ENCODE measurements at regions not wholly inside any gene's neighbourhood (a gene's known extent, or its start where the extent isn't known, plus 50 kb on each side); places are given as distances from the start of the nearest gene placed in this dataset.

- DNase-seq = no peak
- no peaks in the 10 kb centered on the region for H3K36me3 ChIP-seq (ENCODE audit: control insufficient read depth in 4 of 4, insufficient read depth in 4 of 4, low read length in 3 of 4)
- ChIA-PET POLR2A (interaction anchor here (0.7 kb wide), 1 partner anchor 14 kb away, joined by 4 read pairs; no protein-coding TSS in a partner anchor), CTCF (no interaction called here)
- H3K27me3 ChIP-seq (replicated peaks in 2 of 5; ENCODE audit: control insufficient read depth in 4 of 5, insufficient read depth in 5 of 5, low read length in 4 of 5) = no peaks in the 10 kb centered on the region
- no peaks in the 10 kb centered on the region for H3K9me3 ChIP-seq (ENCODE audit: control extremely low read depth in 1 of 5, control insufficient read depth in 4 of 5, insufficient read depth in 2 of 5, low read depth in 1 of 5, low read length in 4 of 5)
- no peak overlapping the region for H3K27ac ChIP-seq (ENCODE audit: insufficient read depth in 1 of 2, low read depth in 1 of 2, low read length in 2 of 2, poor library complexity in 1 of 2, severe bottlenecking in 2 of 2)
- H3K4me1 ChIP-seq (ENCODE audit: control extremely low read depth in 1 of 4, control insufficient read depth in 4 of 4, insufficient read depth in 4 of 4, low read length in 3 of 4) = no peaks in the 10 kb centered on the region
- WGBS (ENCODE audit: insufficient coverage) = 53% methylated on average over 2 of the region's 2 CpGs
- H3K4me3 ChIP-seq (ENCODE audit: control insufficient read depth in 1 of 7, extremely low read depth in 1 of 7, insufficient read depth in 4 of 7, low read depth in 2 of 7, low read length in 6 of 7) = no peak overlapping the region
Observed at GRCh38 chr2:116879650-116880160, 934.8 kb upstream of the DDX18 start.

DNA sequence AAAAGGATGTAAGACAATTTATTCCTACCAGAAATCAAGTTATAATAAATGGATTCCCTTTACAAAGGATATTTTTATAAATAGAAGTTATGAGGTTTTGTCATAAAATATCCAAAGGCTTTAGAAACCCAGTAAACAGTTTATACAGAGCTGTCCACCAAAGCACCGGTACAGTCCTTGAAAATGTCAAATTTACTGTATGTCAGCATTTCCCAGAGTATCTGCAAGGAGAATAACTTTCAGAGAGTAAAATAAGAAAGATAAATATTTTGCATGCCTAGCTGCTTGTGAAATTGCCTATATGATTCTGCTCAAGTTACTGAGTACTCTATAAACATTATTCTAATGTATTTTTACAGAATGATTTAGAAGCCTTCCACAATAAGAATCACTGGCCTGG, 923.3 kb upstream of the DDX18 start:
- no peaks in the 10 kb centered on the region for H3K36me3 ChIP-seq (ENCODE audit: control insufficient read depth in 4 of 4, insufficient read depth in 4 of 4, low read length in 3 of 4)
- no peaks in the 10 kb centered on the region for H3K27me3 ChIP-seq (replicated peaks in 2 of 5; ENCODE audit: control insufficient read depth in 4 of 5, insufficient read depth in 5 of 5, low read length in 4 of 5)
- CTCF ChIA-PET = no interaction called here
- no peak overlapping the region for H3K4me3 ChIP-seq (ENCODE audit: control insufficient read depth in 1 of 7, extremely low read depth in 1 of 7, insufficient read depth in 4 of 7, low read depth in 2 of 7, low read length in 6 of 7)
- no peak for DNase-seq
- no peak overlapping the region for H3K27ac ChIP-seq (ENCODE audit: insufficient read depth in 1 of 2, low read depth in 1 of 2, low read length in 2 of 2, poor library complexity in 1 of 2, severe bottlenecking in 2 of 2)
- POLR2A ChIA-PET = no interaction called here
- peaks cover 0 to 11% (median 2%) of the 10 kb centered on the region in 5 experiments for H3K9me3 ChIP-seq (ENCODE audit: control extremely low read depth in 1 of 5, control insufficient read depth in 4 of 5, insufficient read depth in 2 of 5, low read depth in 1 of 5, low read length in 4 of 5)
- no CpG with 5 or more reads among the region's 1 CpG for WGBS (ENCODE audit: insufficient coverage)
- no peaks in the 10 kb centered on the region for H3K4me1 ChIP-seq (ENCODE audit: control extremely low read depth in 1 of 4, control insufficient read depth in 4 of 4, insufficient read depth in 4 of 4, low read length in 3 of 4)

GRCh38 chr2:116911540-116911939, 903.0 kb upstream of the DDX18 start:
- no peak overlapping the region for H3K27ac ChIP-seq (ENCODE audit: insufficient read depth in 1 of 2, low read depth in 1 of 2, low read length in 2 of 2, poor library complexity in 1 of 2, severe bottlenecking in 2 of 2)
- H3K4me3 ChIP-seq (ENCODE audit: control insufficient read depth in 1 of 7, extremely low read depth in 1 of 7, insufficient read depth in 4 of 7, low read depth in 2 of 7, low read length in 6 of 7) = no peak overlapping the region
- no peaks in the 10 kb centered on the region for H3K4me1 ChIP-seq (ENCODE audit: control extremely low read depth in 1 of 4, control insufficient read depth in 4 of 4, insufficient read depth in 4 of 4, low read length in 3 of 4)
- H3K9me3 ChIP-seq (ENCODE audit: control extremely low read depth in 1 of 5, control insufficient read depth in 4 of 5, insufficient read depth in 2 of 5, low read depth in 1 of 5, low read length in 4 of 5) = no peaks in the 10 kb centered on the region
- H3K27me3 ChIP-seq (replicated peaks in 2 of 5; ENCODE audit: control insufficient read depth in 4 of 5, insufficient read depth in 5 of 5, low read length in 4 of 5) = no peaks in the 10 kb centered on the region
- no peaks in the 10 kb centered on the region for H3K36me3 ChIP-seq (ENCODE audit: control insufficient read depth in 4 of 4, insufficient read depth in 4 of 4, low read length in 3 of 4)
- POLR2A ChIA-PET = no interaction called here
- CTCF ChIA-PET = no interaction called here
- DNase-seq = no peak

GRCh38 chr2:116915673-116916072, 898.8 kb upstream of the DDX18 start:
- DNase-seq = no peak
- Histone ChIP-seq H3K9me3 (ENCODE audit: control extremely low read depth in 1 of 5, control insufficient read depth in 4 of 5, insufficient read depth in 2 of 5, low read depth in 1 of 5, low read length in 4 of 5) (no peaks in the 10 kb centered on the region), H3K27ac (ENCODE audit: insufficient read depth in 1 of 2, low read depth in 1 of 2, low read length in 2 of 2, poor library complexity in 1 of 2, severe bottlenecking in 2 of 2) (no peak overlapping the region), H3K27me3 (replicated peaks in 2 of 5; ENCODE audit: control insufficient read depth in 4 of 5, insufficient read depth in 5 of 5, low read length in 4 of 5) (no peaks in the 10 kb centered on the region), H3K4me1 (ENCODE audit: control extremely low read depth in 1 of 4, control insufficient read depth in 4 of 4, insufficient read depth in 4 of 4, low read length in 3 of 4) (no peaks in the 10 kb centered on the region), H3K4me3 (ENCODE audit: control insufficient read depth in 1 of 7, extremely low read depth in 1 of 7, insufficient read depth in 4 of 7, low read depth in 2 of 7, low read length in 6 of 7) (no peak overlapping the region), H3K36me3 (ENCODE audit: control insufficient read depth in 4 of 4, insufficient read depth in 4 of 4, low read length in 3 of 4) (no peaks in the 10 kb centered on the region)
- 80% methylated on average over 1 of the region's 1 CpG for WGBS (ENCODE audit: insufficient coverage)
- POLR2A ChIA-PET = no interaction called here
- CTCF ChIA-PET = no interaction called here

GRCh38 chr2:116917196-116917595, 897.3 kb upstream of the DDX18 start:
- CTCF ChIA-PET = no interaction called here
- POLR2A ChIA-PET = no interaction called here
- no peak overlapping the region for H3K27ac ChIP-seq (ENCODE audit: insufficient read depth in 1 of 2, low read depth in 1 of 2, low read length in 2 of 2, poor library complexity in 1 of 2, severe bottlenecking in 2 of 2)
- no peaks in the 10 kb centered on the region for H3K4me1 ChIP-seq (ENCODE audit: control extremely low read depth in 1 of 4, control insufficient read depth in 4 of 4, insufficient read depth in 4 of 4, low read length in 3 of 4)
- no peaks in the 10 kb centered on the region for H3K36me3 ChIP-seq (ENCODE audit: control insufficient read depth in 4 of 4, insufficient read depth in 4 of 4, low read length in 3 of 4)
- no peak overlapping the region for H3K4me3 ChIP-seq (ENCODE audit: control insufficient read depth in 1 of 7, extremely low read depth in 1 of 7, insufficient read depth in 4 of 7, low read depth in 2 of 7, low read length in 6 of 7)
- no peaks in the 10 kb centered on the region for H3K27me3 ChIP-seq (replicated peaks in 2 of 5; ENCODE audit: control insufficient read depth in 4 of 5, insufficient read depth in 5 of 5, low read length in 4 of 5)
- no peak for DNase-seq
- no peaks in the 10 kb centered on the region for H3K9me3 ChIP-seq (ENCODE audit: control extremely low read depth in 1 of 5, control insufficient read depth in 4 of 5, insufficient read depth in 2 of 5, low read depth in 1 of 5, low read length in 4 of 5)

DNA sequence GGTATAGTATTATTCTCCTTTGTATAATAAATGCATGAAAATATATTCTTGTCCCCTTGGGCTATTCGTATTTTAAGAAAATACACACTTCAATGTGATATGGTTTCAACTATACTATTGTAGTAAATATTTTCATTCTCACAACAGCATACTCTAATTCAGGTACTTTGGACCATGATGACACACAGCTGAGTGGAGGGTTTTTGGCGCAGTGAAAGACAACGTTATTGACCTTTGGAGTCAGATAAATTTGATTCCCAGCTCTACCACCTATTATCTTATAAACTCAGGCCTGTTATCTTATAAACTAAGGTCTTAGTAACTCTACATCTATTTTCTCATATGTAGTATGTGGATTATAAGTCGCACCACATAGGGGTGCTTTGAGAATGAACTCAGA, 895.9 kb upstream of the DDX18 start:
- POLR2A ChIA-PET = no interaction called here
- DNase-seq = no peak
- WGBS (ENCODE audit: insufficient coverage) = no CpG with 5 or more reads among the region's 4 CpGs
- CTCF ChIA-PET = interaction anchor here (0.6 kb wide), 1 partner anchor 53 kb away, joined by 3 read pairs; no protein-coding TSS in a partner anchor
- Histone ChIP-seq H3K4me3 (ENCODE audit: control insufficient read depth in 1 of 7, extremely low read depth in 1 of 7, insufficient read depth in 4 of 7, low read depth in 2 of 7, low read length in 6 of 7) (no peak overlapping the region), H3K36me3 (ENCODE audit: control insufficient read depth in 4 of 4, insufficient read depth in 4 of 4, low read length in 3 of 4) (no peaks in the 10 kb centered on the region), H3K27ac (ENCODE audit: insufficient read depth in 1 of 2, low read depth in 1 of 2, low read length in 2 of 2, poor library complexity in 1 of 2, severe bottlenecking in 2 of 2) (no peak overlapping the region), H3K4me1 (ENCODE audit: control extremely low read depth in 1 of 4, control insufficient read depth in 4 of 4, insufficient read depth in 4 of 4, low read length in 3 of 4) (no peaks in the 10 kb centered on the region), H3K27me3 (replicated peaks in 2 of 5; ENCODE audit: control insufficient read depth in 4 of 5, insufficient read depth in 5 of 5, low read length in 4 of 5) (no peaks in the 10 kb centered on the region), H3K9me3 (ENCODE audit: control extremely low read depth in 1 of 5, control insufficient read depth in 4 of 5, insufficient read depth in 2 of 5, low read depth in 1 of 5, low read length in 4 of 5) (no peaks in the 10 kb centered on the region)

DNA sequence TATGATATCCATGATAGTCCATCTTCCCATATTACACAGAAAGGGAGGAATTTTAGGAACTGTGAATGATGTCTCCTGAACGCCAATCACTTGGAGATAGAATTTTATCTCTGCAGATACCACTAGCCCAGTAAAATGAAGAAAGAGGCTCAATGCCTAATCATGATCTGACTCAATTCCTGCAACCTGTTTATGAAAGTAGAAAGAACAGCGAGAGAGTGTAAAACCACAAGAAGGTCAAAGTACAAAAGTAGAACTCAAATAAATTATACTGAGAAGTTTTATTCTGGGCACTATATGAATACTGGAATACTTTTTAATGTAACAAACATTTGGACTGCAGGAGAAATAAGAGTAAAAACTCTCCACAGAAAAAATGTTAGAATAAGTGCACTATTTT, 892.1 kb upstream of the DDX18 start:
- 100% methylated on average over 1 of the region's 2 CpGs for WGBS (ENCODE audit: insufficient coverage)
- DNase-seq = no peak

More for the DNA sequence above, 892.1 kb upstream of the DDX18 start:
- Histone ChIP-seq H3K27me3 (replicated peaks in 2 of 5; ENCODE audit: control insufficient read depth in 4 of 5, insufficient read depth in 5 of 5, low read length in 4 of 5) (no peaks in the 10 kb centered on the region), H3K4me1 (ENCODE audit: control extremely low read depth in 1 of 4, control insufficient read depth in 4 of 4, insufficient read depth in 4 of 4, low read length in 3 of 4) (no peaks in the 10 kb centered on the region), H3K27ac (ENCODE audit: insufficient read depth in 1 of 2, low read depth in 1 of 2, low read length in 2 of 2, poor library complexity in 1 of 2, severe bottlenecking in 2 of 2) (no peak overlapping the region), H3K36me3 (ENCODE audit: control insufficient read depth in 4 of 4, insufficient read depth in 4 of 4, low read length in 3 of 4) (no peaks in the 10 kb centered on the region), H3K9me3 (ENCODE audit: control extremely low read depth in 1 of 5, control insufficient read depth in 4 of 5, insufficient read depth in 2 of 5, low read depth in 1 of 5, low read length in 4 of 5) (no peaks in the 10 kb centered on the region), H3K4me3 (ENCODE audit: control insufficient read depth in 1 of 7, extremely low read depth in 1 of 7, insufficient read depth in 4 of 7, low read depth in 2 of 7, low read length in 6 of 7) (no peak overlapping the region)
- ChIA-PET CTCF (no interaction called here), POLR2A (no interaction called here)
